Choroid plexus epithelial cell (primary cell): ENCODE measurements at regions not wholly inside any gene's neighbourhood (a gene's known extent, or its start where the extent isn't known, plus 50 kb on each side); places are given as distances from the start of the nearest gene placed in this dataset.

Experiments
- DNase-seq: peaks from one replicate; pipeline ENCODE4 v3.0.0-alpha.2; 2010; ENCODE audit warnings: low read depth
- H3K4me3 ChIP-seq: 2 replicates; pipeline ENCODE4 v1.5.1; 2011; ENCODE audit warnings: low read depth, mild to moderate bottlenecking, control low read depth, low read length, moderate library complexity
- TF ChIP-seq, protein P1 (sequence below): conservative IDR thresholded peaks from 2 replicates; pipeline ENCODE4 v1.5.1; 2011; ENCODE audit warnings: low read depth, mild to moderate bottlenecking, control low read depth, inconsistent platforms, low read length, moderate library complexity

DNA sequence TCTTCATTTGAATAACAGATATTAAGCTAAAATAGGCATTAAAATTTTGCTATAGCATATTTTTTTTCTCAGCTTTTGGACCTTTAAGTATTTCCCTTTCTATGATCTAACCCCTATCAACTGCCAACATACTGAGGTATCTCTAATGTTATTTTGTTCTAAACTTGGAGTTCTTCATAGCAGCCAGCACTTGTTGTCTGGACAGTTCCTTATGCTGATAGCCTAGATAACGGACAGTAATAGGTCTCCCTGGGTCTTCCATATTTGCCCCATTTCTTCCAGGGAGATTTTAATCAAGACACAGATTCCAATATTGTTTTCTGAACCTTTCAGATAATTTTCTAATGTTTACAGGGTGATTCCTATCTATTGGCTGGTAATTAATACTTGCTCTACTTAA lies 475.8 kb upstream of the MAP2 start:
- no peak for DNase-seq
- TF ChIP-seq, protein P1, sequence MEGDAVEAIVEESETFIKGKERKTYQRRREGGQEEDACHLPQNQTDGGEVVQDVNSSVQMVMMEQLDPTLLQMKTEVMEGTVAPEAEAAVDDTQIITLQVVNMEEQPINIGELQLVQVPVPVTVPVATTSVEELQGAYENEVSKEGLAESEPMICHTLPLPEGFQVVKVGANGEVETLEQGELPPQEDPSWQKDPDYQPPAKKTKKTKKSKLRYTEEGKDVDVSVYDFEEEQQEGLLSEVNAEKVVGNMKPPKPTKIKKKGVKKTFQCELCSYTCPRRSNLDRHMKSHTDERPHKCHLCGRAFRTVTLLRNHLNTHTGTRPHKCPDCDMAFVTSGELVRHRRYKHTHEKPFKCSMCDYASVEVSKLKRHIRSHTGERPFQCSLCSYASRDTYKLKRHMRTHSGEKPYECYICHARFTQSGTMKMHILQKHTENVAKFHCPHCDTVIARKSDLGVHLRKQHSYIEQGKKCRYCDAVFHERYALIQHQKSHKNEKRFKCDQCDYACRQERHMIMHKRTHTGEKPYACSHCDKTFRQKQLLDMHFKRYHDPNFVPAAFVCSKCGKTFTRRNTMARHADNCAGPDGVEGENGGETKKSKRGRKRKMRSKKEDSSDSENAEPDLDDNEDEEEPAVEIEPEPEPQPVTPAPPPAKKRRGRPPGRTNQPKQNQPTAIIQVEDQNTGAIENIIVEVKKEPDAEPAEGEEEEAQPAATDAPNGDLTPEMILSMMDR, result no peak

DNA sequence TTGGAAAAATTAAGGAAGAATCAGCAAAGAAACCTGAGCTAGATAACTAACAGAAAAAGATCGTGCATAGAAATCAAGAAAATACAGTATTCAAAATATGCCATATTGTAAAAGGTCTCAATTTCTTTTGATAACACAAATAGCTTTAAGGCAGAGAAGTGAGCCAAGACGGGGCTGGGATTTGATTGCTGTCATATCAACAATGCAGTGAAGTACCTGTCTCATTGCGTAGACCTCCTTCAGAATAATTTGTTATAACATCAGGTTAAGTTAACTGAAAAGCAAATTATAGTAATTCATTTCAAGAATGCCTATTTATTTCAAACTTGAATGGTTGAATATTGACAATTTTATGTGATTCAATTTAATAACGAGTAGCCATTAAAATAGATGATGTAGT lies 453.8 kb upstream of the MAP2 start:
- TF ChIP-seq, protein P1, result no peak
- no peak overlapping the region for H3K4me3 ChIP-seq
- DNase-seq, result no peak

More for the DNA sequence above, 475.8 kb upstream of the MAP2 start:
- no peak overlapping the region for H3K4me3 ChIP-seq

DNA sequence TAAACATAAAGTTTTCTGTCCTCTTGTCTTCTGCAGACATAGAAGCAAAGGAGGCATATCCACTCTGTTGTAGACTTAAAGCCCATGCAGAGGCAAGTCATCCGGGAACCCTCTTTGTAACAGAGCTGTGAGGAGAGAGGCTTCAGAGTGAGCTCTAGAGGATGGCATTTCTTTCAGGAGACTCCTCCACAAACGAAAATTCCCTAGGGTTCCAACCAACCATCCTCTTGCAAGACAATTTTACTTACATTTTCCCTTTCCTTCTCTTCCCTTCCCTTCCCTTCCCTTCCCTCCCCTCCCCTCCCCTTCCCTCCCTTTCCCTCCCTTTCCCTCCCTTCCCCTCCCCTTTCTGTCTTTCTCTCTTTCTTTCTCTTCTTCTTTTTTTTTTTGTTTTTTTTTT lies 446.3 kb upstream of the MAP2 start:
- H3K4me3 ChIP-seq, result no peak overlapping the region
- no peak for DNase-seq
- TF ChIP-seq, protein P1, result no peak

DNA sequence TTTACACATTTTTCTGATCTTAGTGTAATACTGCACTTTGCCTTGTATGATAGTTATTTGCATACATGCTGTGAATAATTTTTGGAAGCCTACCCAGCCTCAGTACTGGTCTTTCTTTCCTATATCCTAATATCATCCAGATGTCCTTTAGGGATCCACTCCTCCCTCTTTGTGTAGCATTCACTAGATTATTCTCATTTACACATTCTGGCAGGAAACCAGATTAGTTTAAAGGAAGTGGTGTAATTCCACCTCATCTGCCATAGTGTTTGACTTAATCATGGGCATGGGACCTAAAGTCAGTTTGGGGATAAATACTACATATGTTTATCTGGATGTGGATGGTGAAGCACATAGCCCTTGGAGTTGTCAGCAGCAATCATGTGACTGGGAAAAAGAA lies 444.9 kb upstream of the MAP2 start:
- DNase-seq, result no peak
- TF ChIP-seq, protein P1, result no peak

DNA sequence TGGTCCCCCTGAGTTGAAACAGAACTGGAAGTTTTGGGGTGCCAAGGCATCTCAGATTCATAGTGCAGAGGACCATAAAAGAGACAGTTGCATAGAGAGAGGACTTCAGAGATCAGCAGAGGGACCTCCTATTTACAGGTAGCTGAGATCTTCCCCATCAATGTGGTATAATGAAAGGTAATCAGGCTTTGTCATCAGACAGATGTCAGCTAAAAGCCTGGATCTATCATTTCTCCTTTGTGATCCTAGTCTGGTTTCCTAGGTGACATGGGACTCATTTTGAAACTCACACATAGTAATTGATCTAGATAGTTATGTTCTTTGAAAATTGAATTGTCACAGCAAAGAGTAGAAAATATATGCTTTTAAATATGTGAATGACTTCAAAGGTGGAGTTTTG lies 443.5 kb upstream of the MAP2 start:
- TF ChIP-seq, protein P1, result no peak
- H3K4me3 ChIP-seq, result no peak overlapping the region
- no peak for DNase-seq

More for the DNA sequence above, 444.9 kb upstream of the MAP2 start:
- no peak overlapping the region for H3K4me3 ChIP-seq

DNA sequence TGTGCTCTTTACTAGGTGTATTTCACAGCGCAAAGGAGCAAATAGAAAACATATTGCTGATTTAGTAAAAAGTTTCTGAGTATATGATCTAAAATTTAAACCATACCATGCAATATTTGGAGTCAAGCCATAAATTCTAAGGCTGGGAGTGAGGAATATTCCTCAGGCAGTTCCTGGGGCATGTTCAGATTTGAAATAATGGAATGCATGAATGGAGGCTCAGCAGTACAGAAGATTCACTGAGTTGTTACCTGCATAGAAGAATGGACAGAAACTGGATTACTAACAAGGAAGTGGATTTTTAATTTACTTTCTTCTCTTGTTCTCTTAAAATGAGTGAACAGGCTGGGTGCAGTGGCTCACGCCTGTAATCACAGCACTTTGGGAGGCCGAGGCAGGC lies 441.0 kb upstream of the MAP2 start:
- DNase-seq, result no peak
- TF ChIP-seq, protein P1, result no peak
- H3K4me3 ChIP-seq, result no peak overlapping the region

DNA sequence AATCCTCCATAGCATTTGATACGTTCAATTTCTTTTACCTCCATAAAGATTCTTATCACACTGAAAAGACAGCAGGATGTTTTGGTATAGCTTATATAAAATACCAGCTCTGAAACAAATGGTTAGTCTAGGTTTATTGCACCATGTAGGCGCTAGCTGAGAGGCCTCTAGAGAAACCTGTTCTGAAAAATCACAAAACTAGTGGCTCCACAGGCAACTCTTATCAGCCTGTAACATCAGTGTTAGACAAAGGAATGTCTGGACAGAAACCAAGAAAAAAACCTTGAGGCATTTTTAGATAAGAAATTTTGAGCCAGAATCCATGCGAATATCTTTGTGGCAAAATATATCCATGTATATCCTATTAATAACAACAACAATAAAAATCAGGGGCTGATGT lies 440.4 kb upstream of the MAP2 start:
- H3K4me3 ChIP-seq, result no peak overlapping the region
- no peak for DNase-seq
- TF ChIP-seq, protein P1, result no peak
